Neural cell (in vitro differentiated cells): ENCODE measurements at regions not wholly inside any gene's neighbourhood (a gene's known extent, or its start where the extent isn't known, plus 50 kb on each side); places are given as distances from the start of the nearest gene placed in this dataset.

Experiments used
- H2AFZ ChIP-seq: fragments of 200-600, 300-800 bp; sonication (generic), shearing (Covaris generic); 2 replicates; pipeline ENCODE4 v1.6.0; 2014; ENCODE audit warnings: low read depth, mild to moderate bottlenecking, antibody characterized with exemption, low read length, moderate library complexity
- H3F3A ChIP-seq: fragments of 200-600 bp; shearing (Covaris generic); 2 replicates; pipeline ENCODE4 v1.6.1; 2016; ENCODE audit warnings: mild to moderate bottlenecking, moderate library complexity, mixed read lengths, antibody characterized with exemption, low read length; ENCODE audit not compliant: insufficient read depth, poor library complexity, severe bottlenecking
- H3K27ac ChIP-seq: fragments of 200-600, 300-800 bp; sonication (generic), shearing (Covaris generic); 2 replicates; pipeline ENCODE4 v1.5.1; 2014; ENCODE audit warnings: mild to moderate bottlenecking, low read length, moderate library complexity
- H3K27me3 ChIP-seq: fragments of 300-800, 200-600 bp; sonication (generic), shearing (Covaris generic); 2 replicates; pipeline ENCODE4 v1.6.0; 2014; ENCODE audit warnings: mild to moderate bottlenecking, low read depth, low read length, moderate library complexity; ENCODE audit not compliant: insufficient read depth
- H3K36me3 ChIP-seq: fragments of 300-800, 200-600 bp; sonication (generic), shearing (Covaris generic); 2 replicates; pipeline ENCODE4 v1.5.1; 2014; ENCODE audit warnings: mild to moderate bottlenecking, antibody characterized with exemption, low read length, moderate library complexity; ENCODE audit not compliant: insufficient read depth
- H3K4me2 ChIP-seq: fragments of 300-800, 200-600 bp; sonication (generic), shearing (Covaris generic); 2 replicates; pipeline ENCODE4 v1.6.0; 2014; ENCODE audit warnings: mild to moderate bottlenecking, low read length
- H3K4me3 ChIP-seq: fragments of 300-800, 200-600 bp; sonication (generic), shearing (Covaris generic); 2 replicates; pipeline ENCODE4 v1.5.1; 2014; ENCODE audit warnings: mild to moderate bottlenecking, low read length, moderate library complexity
- H3K79me2 ChIP-seq: fragments of 200-600 bp; shearing (Covaris generic); replicated peaks from 2 replicates; pipeline ENCODE4 v1.6.0; 2014; ENCODE audit warnings: mild to moderate bottlenecking, low read length, moderate library complexity; ENCODE audit not compliant: insufficient read depth
- H3K9ac ChIP-seq: fragments of 300-800, 200-600 bp; sonication (generic), shearing (Covaris generic); 2 replicates; pipeline ENCODE4 v1.6.1; 2016; ENCODE audit warnings: mild to moderate bottlenecking, low read length, mixed read lengths
- H3K9me2 ChIP-seq: fragments of 200-600 bp; shearing (Covaris generic); 2 replicates; pipeline ENCODE4 v1.6.1; 2016; ENCODE audit warnings: mild to moderate bottlenecking, low read length, mixed read lengths; ENCODE audit not compliant: insufficient read depth
- H3K9me3 ChIP-seq: fragments of 200-600, 300-800 bp; sonication (generic), shearing (Covaris generic); 2 replicates; pipeline ENCODE4 v1.6.1; 2016; ENCODE audit warnings: mild to moderate bottlenecking, mixed run types, low read length, moderate library complexity, mixed read lengths
- H4K20me1 ChIP-seq: fragments of 200-600 bp; shearing (Covaris generic); 2 replicates; pipeline ENCODE4 v1.6.1; 2016; ENCODE audit warnings: mild to moderate bottlenecking, mixed run types; ENCODE audit not compliant: insufficient read depth
- CTCF ChIP-seq: fragments of 450-650 bp; IDR thresholded peaks from 2 replicates; pipeline ENCODE4 v1.5.1; 2014; ENCODE audit warnings: antibody characterized with exemption, mild to moderate bottlenecking, moderate library complexity; ENCODE audit not compliant: poor library complexity, severe bottlenecking
- EP300 ChIP-seq: fragments of 450-650 bp; conservative IDR thresholded peaks from 2 replicates; pipeline ENCODE4 v1.6.1; 2014; ENCODE audit warnings: antibody characterized with exemption, mild to moderate bottlenecking, moderate library complexity; ENCODE audit not compliant: poor library complexity, severe bottlenecking
- EZH2 ChIP-seq: fragments of 200-600, 300-800 bp; shearing (Covaris generic), sonication (generic); IDR thresholded peaks from 2 replicates; pipeline ENCODE4 v1.6.1; 2014; ENCODE audit warnings: antibody characterized with exemption, low read length, borderline replicate concordance, mild to moderate bottlenecking; ENCODE audit not compliant: insufficient read depth, poor library complexity, severe bottlenecking
- MXI1 ChIP-seq: fragments of 450-650 bp; conservative IDR thresholded peaks from 2 replicates; pipeline ENCODE4 v1.6.1; 2014; ENCODE audit warnings: antibody characterized with exemption, mild to moderate bottlenecking; ENCODE audit not compliant: poor library complexity, severe bottlenecking
- POLR2AphosphoS5 ChIP-seq: IDR thresholded peaks from 2 replicates; pipeline ENCODE4 v1.6.1; 2012
- RAD21 ChIP-seq: fragments of 450-650 bp; conservative IDR thresholded peaks from 2 replicates; pipeline ENCODE4 v1.6.1; 2014; ENCODE audit warnings: antibody characterized with exemption, mild to moderate bottlenecking, moderate library complexity
- SMC3 ChIP-seq: fragments of 450-650 bp; conservative IDR thresholded peaks from 2 replicates; pipeline ENCODE4 v1.6.1; 2014; ENCODE audit warnings: antibody characterized with exemption, mild to moderate bottlenecking, moderate library complexity; ENCODE audit not compliant: poor library complexity
- TAF1 ChIP-seq: IDR thresholded peaks from 2 replicates; pipeline ENCODE4 v1.6.1; 2012; ENCODE audit warnings: low read depth
- TF ChIP-seq, protein P1 (sequence below): IDR thresholded peaks from 2 replicates; pipeline ENCODE4 v1.6.1; 2012; ENCODE audit warnings: borderline replicate concordance

GRCh38 chr16:9206156-9206555, 114.7 kb downstream of the HAPSTR1 start:
- H3K27me3 ChIP-seq, result no peaks in the 10 kb centered on the region
- no peak overlapping the region for H3K4me2 ChIP-seq
- H3F3A ChIP-seq, result no peaks in the 10 kb centered on the region
- no peaks in the 10 kb centered on the region for H3K9me2 ChIP-seq
- TF ChIP-seq POLR2AphosphoS5 (no peak), EZH2 (no peak), RAD21 (no peak), EP300 (no peak), SMC3 (no peak), CTCF (no peak), MXI1 (no peak), TAF1 (no peak)
- TF ChIP-seq, protein P1, sequence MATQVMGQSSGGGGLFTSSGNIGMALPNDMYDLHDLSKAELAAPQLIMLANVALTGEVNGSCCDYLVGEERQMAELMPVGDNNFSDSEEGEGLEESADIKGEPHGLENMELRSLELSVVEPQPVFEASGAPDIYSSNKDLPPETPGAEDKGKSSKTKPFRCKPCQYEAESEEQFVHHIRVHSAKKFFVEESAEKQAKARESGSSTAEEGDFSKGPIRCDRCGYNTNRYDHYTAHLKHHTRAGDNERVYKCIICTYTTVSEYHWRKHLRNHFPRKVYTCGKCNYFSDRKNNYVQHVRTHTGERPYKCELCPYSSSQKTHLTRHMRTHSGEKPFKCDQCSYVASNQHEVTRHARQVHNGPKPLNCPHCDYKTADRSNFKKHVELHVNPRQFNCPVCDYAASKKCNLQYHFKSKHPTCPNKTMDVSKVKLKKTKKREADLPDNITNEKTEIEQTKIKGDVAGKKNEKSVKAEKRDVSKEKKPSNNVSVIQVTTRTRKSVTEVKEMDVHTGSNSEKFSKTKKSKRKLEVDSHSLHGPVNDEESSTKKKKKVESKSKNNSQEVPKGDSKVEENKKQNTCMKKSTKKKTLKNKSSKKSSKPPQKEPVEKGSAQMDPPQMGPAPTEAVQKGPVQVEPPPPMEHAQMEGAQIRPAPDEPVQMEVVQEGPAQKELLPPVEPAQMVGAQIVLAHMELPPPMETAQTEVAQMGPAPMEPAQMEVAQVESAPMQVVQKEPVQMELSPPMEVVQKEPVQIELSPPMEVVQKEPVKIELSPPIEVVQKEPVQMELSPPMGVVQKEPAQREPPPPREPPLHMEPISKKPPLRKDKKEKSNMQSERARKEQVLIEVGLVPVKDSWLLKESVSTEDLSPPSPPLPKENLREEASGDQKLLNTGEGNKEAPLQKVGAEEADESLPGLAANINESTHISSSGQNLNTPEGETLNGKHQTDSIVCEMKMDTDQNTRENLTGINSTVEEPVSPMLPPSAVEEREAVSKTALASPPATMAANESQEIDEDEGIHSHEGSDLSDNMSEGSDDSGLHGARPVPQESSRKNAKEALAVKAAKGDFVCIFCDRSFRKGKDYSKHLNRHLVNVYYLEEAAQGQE, result no peak
- no peaks in the 10 kb centered on the region for H4K20me1 ChIP-seq
- no peaks in the 10 kb centered on the region for H3K79me2 ChIP-seq
- no peaks in the 10 kb centered on the region for H3K9me3 ChIP-seq
- H3K9ac ChIP-seq, result no peak overlapping the region
- no peak overlapping the region for H2AFZ ChIP-seq
- H3K27ac ChIP-seq, result no peak overlapping the region
- H3K36me3 ChIP-seq, result no peaks in the 10 kb centered on the region
- no peak overlapping the region for H3K4me3 ChIP-seq

GRCh38 chr16:9212621-9213020, 121.2 kb downstream of the HAPSTR1 start:
- no peak for TF ChIP-seq CTCF
- TF ChIP-seq SMC3, result no peak
- no peak for TF ChIP-seq RAD21
- no peak for TF ChIP-seq MXI1
- TF ChIP-seq TAF1, result no peak
- Histone ChIP-seq H3K9me3 (no peaks in the 10 kb centered on the region), H3K9me2 (no peaks in the 10 kb centered on the region), H4K20me1 (no peaks in the 10 kb centered on the region), H3F3A (no peaks in the 10 kb centered on the region), H3K27ac (no peak overlapping the region), H3K9ac (no peak overlapping the region), H2AFZ (no peak overlapping the region), H3K4me3 (no peak overlapping the region), H3K36me3 (no peaks in the 10 kb centered on the region), H3K79me2 (no peaks in the 10 kb centered on the region), H3K4me2 (no peak overlapping the region), H3K27me3 (no peaks in the 10 kb centered on the region)
